WTC11 (cell line): ENCODE measurements at regions not wholly inside any gene's neighbourhood (a gene's known extent, or its start where the extent isn't known, plus 50 kb on each side); places are given as distances from the start of the nearest gene placed in this dataset.

ENCODE experiments used
- ATAC-seq: fragments of 200-7000 bp; cut with Tn5 transposase; 2 replicates; pipeline ENCODE4 v1.10.0; 2021; ENCODE audit warnings: mild to moderate bottlenecking, moderate library complexity
- CTCF ChIA-PET: fragments of 300-600 bp; sonication (Branson Sonifier 250); formaldehyde crosslinking; loops from one replicate; lab custom pipeline; 2021; ENCODE audit warnings: antibody characterized with exemption; lab: Charles Lee
- POLR2A ChIA-PET: fragments of 350-600 bp; sonication (Branson Sonifier 250); formaldehyde crosslinking; loops from one replicate; lab custom pipeline; 2021; ENCODE audit warnings: antibody characterized with exemption; lab: Charles Lee
- DNase-seq: peaks from one replicate; pipeline ENCODE4 v3.0.0; 2021; ENCODE audit warnings: low spot score
- H3K27ac Mint-ChIP-seq: 2 replicates; pipeline ENCODE4 v1.8.0; 2021; ENCODE audit warnings: mixed read lengths
- H3K27me3 Mint-ChIP-seq: 2 replicates; pipeline ENCODE4 v1.8.0; 2021; ENCODE audit warnings: low read depth, mild to moderate bottlenecking, moderate library complexity, mixed read lengths
- H3K36me3 Mint-ChIP-seq: 2 replicates; pipeline ENCODE4 v1.8.0; 2021; ENCODE audit warnings: mixed read lengths
- H3K4me1 Mint-ChIP-seq: 2 replicates; pipeline ENCODE4 v1.8.0; 2022; ENCODE audit warnings: mixed read lengths
- H3K4me3 Mint-ChIP-seq: 2 replicates; pipeline ENCODE4 v1.8.0; 2021; ENCODE audit warnings: mild to moderate bottlenecking, moderate library complexity, mixed read lengths
- H3K9me3 Mint-ChIP-seq: 2 replicates; pipeline ENCODE4 v1.8.0; 2021; ENCODE audit warnings: mixed read lengths
- ARID4B ChIP-seq: sonication (generic); formaldehyde crosslinking; IDR thresholded peaks from 2 replicates; pipeline ENCODE4 v1.8.0; 2023; ENCODE audit warnings: missing genetic modification reagents, mild to moderate bottlenecking, borderline replicate concordance
- CTCF ChIP-seq: fragments of 200-600 bp; IDR thresholded peaks from 2 replicates; pipeline ENCODE4 v1.8.0; 2022; ENCODE audit warnings: antibody characterized with exemption
- E2F1 ChIP-seq: sonication (generic); formaldehyde crosslinking; IDR thresholded peaks from 2 replicates; pipeline ENCODE4 v1.8.0; 2022; ENCODE audit warnings: mild to moderate bottlenecking, missing genetic modification reagents
- ELF4 ChIP-seq: sonication (generic); formaldehyde crosslinking; IDR thresholded peaks from 2 replicates; pipeline ENCODE4 v1.8.1; 2022; ENCODE audit warnings: low read depth, mild to moderate bottlenecking, moderate library complexity, missing genetic modification reagents
- ERG ChIP-seq: fragments of 250-450 bp; sonication (Bioruptor Pico); IDR thresholded peaks from 2 replicates; pipeline ENCODE4 v1.8.0; 2021; ENCODE audit warnings: mild to moderate bottlenecking
- FOXJ3 ChIP-seq: sonication (generic); formaldehyde crosslinking; IDR thresholded peaks from 2 replicates; pipeline ENCODE4 v1.9.0; 2021; ENCODE audit warnings: missing genetic modification reagents, mild to moderate bottlenecking, borderline replicate concordance
- FOXP4 ChIP-seq: sonication (generic); formaldehyde crosslinking; IDR thresholded peaks from 2 replicates; pipeline ENCODE4 v1.8.0; 2022; ENCODE audit warnings: mild to moderate bottlenecking, missing genetic modification reagents
- HMGXB4 ChIP-seq: sonication (generic); formaldehyde crosslinking; IDR thresholded peaks from 2 replicates; pipeline ENCODE4 v1.8.1; 2023; ENCODE audit warnings: mild to moderate bottlenecking, moderate library complexity, missing genetic modification reagents
- JUN ChIP-seq: sonication (generic); formaldehyde crosslinking; IDR thresholded peaks from 2 replicates; pipeline ENCODE4 v1.8.0; 2023; ENCODE audit warnings: mild to moderate bottlenecking, missing genetic modification reagents
- KAT7 ChIP-seq: sonication (generic); formaldehyde crosslinking; IDR thresholded peaks from 2 replicates; pipeline ENCODE4 v1.8.1; 2023; ENCODE audit warnings: missing genetic modification reagents, mild to moderate bottlenecking, borderline replicate concordance
- NFATC4 ChIP-seq: fragments of 250-450 bp; sonication (Bioruptor Pico); IDR thresholded peaks from 2 replicates; pipeline ENCODE4 v1.9.0; 2021; ENCODE audit warnings: mild to moderate bottlenecking
- SOX15 ChIP-seq: fragments of 250-450 bp; sonication (Bioruptor Pico); IDR thresholded peaks from 2 replicates; pipeline ENCODE4 v1.9.0; 2021; ENCODE audit warnings: mild to moderate bottlenecking
- USF1 ChIP-seq: sonication (generic); formaldehyde crosslinking; IDR thresholded peaks from 2 replicates; pipeline ENCODE4 v1.8.0; 2022; ENCODE audit warnings: mild to moderate bottlenecking, missing genetic modification reagents
- ZMAT4 ChIP-seq: fragments of 250-450 bp; sonication (Bioruptor Pico); IDR thresholded peaks from 2 replicates; pipeline ENCODE4 v1.9.0; 2021; ENCODE audit warnings: mild to moderate bottlenecking
- ZNF121 ChIP-seq: sonication (generic); formaldehyde crosslinking; IDR thresholded peaks from 2 replicates; pipeline ENCODE4 v1.8.0; 2023; ENCODE audit warnings: missing genetic modification reagents
- ZNF416 ChIP-seq: fragments of 250-450 bp; sonication (Bioruptor Pico); IDR thresholded peaks from 2 replicates; pipeline ENCODE4 v1.9.0; 2021; ENCODE audit warnings: mild to moderate bottlenecking, inconsistent platforms

- DNase-seq (no peak), ATAC-seq (no peak)
- TF ChIP-seq JUN: no peak
- TF ChIP-seq ZNF121 (CRISPR knock-in tag): no peak
- TF ChIP-seq ZNF416 (CRISPR knock-in tag): no peak
- no peak for TF ChIP-seq NFATC4 (CRISPR knock-in tag)
- no peak for TF ChIP-seq CTCF
- no peak for TF ChIP-seq HMGXB4
- no peak for TF ChIP-seq USF1
- TF ChIP-seq SOX15 (CRISPR knock-in tag): no peak
- no peak for TF ChIP-seq KAT7 (CRISPR knock-in tag)
- no peak overlapping the region for H3K4me3 Mint-ChIP-seq
- ChIA-PET POLR2A (no interaction called here), CTCF (no interaction called here)
- H3K9me3 Mint-ChIP-seq: no peaks in the 10 kb centered on the region
- peaks cover 9% of the 10 kb centered on the region; the same call in 1 of the 2 replicates for H3K27me3 Mint-ChIP-seq
- H3K4me1 Mint-ChIP-seq: peaks cover 20% of the 10 kb centered on the region
- no peaks in the 10 kb centered on the region for H3K36me3 Mint-ChIP-seq
- H3K27ac Mint-ChIP-seq: no peak overlapping the region
Observed at GRCh38 chr5:152092580-152092979, 167.9 kb upstream of the GLRA1 start.

GRCh38 chr5:152089644-152090043, 165.0 kb upstream of the GLRA1 start:
- no peak for DNase-seq
- ATAC-seq: no peak
- Mint-ChIP-seq H3K27ac (no peak overlapping the region), H3K4me3 (no peak overlapping the region), H3K27me3 (peaks cover 5% of the 10 kb centered on the region; the same call in 1 of the 2 replicates), H3K36me3 (no peaks in the 10 kb centered on the region), H3K9me3 (no peaks in the 10 kb centered on the region), H3K4me1 (peaks cover 5% of the 10 kb centered on the region; the same call in 1 of the 2 replicates)
- ChIA-PET CTCF (no interaction called here), POLR2A (no interaction called here)
- TF ChIP-seq FOXJ3 (no peak), E2F1 (CRISPR knock-in tag) (no peak), ZMAT4 (CRISPR knock-in tag) (no peak), ARID4B (no peak), CTCF (no peak), HMGXB4 (no peak), ERG (no peak), FOXP4 (CRISPR knock-in tag) (no peak), ELF4 (CRISPR knock-in tag) (no peak)
